SKM-1 treated with dmso at 0.1 percent for 144 hours (cell line): ENCODE measurements at regions not wholly inside any gene's neighbourhood (a gene's known extent, or its start where the extent isn't known, plus 50 kb on each side); places are given as distances from the start of the nearest gene placed in this dataset.
A peak's percentile ranks its signal among the peaks of the same experiment; 100 is the strongest.

ENCODE experiments used
- DNase-seq: peaks from one replicate; lab custom pipeline; 2025; ENCODE audit not compliant: unreplicated experiment; lab: John Stamatoyannopoulos, UW

DNA sequence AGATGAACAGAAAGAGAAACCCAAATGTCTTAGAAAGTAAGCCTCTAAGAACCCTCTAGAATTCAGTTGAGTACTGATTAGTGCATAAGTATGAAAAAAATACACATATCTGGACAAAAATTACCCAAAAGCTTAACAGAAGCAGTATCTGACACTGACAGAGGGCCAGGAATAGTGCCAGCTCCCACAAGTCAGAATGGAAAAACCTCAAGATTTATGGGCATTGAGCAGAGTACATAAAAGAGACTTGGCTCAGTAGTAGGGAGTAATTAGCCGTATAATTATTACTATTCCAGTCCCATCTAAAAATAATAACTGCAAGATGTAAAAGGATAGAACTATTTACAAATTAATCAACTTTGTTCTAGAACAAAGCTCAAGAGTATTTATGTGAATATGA lies 834.5 kb downstream of the FAM181B start:
- DNase-seq, result no peak

DNA sequence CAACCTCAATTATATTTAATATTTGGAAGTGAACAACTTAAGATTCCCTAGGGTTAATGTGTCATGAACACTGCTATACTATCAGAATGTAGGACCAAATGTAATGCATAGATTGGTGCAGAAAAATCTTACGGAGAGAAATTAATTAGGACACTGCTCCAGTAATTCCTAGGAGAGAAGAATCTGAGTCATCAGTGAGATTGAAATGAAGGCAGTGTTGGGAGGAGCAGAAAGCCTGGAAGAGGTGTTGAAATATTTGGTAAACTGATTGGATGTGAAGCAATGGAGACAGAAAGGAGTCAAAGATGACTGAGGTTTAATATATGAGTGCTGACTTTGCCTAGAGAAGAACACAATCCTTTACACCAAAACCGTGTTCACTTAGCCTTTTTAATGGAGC lies 836.0 kb downstream of the FAM181B start:
- no peak for DNase-seq

DNA sequence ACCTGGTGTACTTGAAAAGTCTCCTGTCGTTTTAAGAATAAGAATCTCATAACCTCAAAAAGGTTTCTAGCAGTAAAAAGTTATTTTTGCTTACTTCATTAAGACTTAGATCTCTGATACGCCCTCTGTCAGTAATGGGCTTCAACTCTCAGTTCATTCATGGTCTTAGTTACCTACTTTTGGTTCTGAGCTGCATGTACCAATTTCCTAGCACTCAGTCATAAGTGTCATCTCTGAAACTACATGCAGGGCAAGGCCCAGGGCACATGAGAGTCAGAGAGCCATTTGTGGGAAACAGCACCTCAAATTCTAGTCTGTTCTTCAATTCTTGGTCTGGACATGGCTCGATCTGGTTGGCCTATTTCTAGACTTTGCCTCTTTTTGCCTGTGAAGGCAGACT lies 838.4 kb downstream of the FAM181B start:
- no peak for DNase-seq

GRCh38 chr11:81892770-81893635 lies 840.7 kb downstream of the FAM181B start:
- no peak for DNase-seq

GRCh38 chr11:81888391-81888790 lies 845.3 kb downstream of the FAM181B start:
- peak; percentile 4 for DNase-seq

DNA sequence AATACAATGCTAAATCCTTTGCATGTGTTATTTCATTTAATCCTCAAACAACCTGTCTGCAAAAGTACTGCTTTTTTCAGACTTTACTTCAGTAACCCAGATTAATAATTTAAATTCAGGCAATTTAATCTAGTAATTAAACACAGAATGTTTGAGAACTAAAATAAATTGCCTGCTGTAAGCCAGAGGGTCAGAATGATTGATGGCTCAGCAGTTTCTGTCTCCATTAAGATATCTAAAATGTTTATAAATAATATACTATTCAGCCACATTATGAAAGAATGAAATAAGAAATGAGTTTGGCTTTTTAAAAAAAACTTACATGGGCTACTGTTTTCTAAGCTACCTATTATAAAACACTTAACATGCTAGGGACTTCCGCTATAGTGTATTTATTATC lies 846.0 kb downstream of the FAM181B start:
- no peak for DNase-seq

DNA sequence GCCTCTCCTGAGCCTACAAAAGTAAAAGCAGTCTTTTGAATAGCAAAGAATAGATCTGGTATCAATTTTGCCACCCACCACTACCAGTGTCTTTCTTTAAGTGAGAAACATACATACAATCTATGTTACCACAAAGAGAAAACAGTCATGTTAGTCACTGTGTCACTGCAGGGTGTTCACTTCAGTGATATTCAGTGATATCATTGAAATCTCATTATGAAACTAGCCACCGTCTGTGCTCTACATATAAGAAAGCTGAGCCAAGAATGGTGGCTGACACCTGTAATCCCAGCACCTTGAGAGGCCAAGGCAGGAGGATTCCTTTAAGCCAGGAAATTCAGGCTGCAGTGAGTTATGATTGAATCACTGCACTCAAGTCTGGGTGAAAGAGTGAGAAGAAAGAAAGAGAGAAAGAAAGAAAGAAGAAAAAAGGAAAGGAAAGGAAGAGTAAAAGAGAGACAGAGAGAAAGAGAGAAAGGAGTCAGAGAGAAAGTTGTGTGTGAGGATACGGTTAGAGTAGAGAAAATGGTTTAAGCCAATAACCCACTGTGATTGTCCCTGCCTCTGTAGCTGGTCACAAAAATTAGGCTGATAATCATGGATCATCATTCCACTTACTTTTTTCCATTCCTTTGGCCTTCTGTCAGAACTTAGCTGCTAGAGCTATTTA lies 847.1 kb downstream of the FAM181B start:
- no peak for DNase-seq

GRCh38 chr11:81874635-81875034 lies 859.0 kb downstream of the FAM181B start:
- DNase-seq, result no peak

DNA sequence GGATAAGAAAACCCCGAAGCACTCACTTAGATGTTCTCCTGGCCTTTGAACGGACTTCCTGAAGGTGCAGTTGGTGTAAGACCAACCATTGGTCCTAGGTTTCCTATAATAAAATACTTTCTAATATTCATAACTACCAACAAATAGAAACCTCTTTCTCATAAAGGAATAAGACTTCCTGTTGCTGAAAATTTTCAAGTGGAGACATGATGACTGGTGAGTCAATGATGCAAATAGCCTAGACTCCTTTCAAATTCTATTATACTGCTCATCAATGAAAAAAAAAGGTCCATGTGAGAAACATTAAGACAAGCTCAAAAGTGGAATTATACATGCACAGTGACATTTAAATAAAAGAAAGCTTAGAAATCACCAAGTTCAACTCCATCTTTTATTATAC lies 862.8 kb downstream of the FAM181B start:
- DNase-seq, result no peak

DNA sequence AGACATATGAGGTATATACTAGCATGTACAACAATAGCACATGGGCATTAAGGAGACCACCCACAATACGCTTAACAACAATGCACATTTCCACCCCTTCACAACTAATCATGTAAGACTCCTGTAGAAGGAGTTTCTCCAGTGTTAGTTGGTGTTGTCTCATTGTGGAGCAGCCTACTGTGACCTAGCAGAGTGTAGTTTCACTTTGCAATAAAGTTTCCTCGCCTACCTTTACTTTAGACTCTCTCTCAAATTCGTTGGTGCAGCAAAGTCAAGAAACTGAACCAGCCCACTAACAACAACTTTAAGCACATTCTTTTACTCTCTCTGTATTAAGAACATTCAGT lies 863.6 kb downstream of the FAM181B start:
- no peak for DNase-seq

GRCh38 chr11:81869351-81870065 lies 864.2 kb downstream of the FAM181B start:
- peak; percentile 75 for DNase-seq

GRCh38 chr11:81866896-81867295 lies 866.8 kb downstream of the FAM181B start:
- DNase-seq, result no peak

DNA sequence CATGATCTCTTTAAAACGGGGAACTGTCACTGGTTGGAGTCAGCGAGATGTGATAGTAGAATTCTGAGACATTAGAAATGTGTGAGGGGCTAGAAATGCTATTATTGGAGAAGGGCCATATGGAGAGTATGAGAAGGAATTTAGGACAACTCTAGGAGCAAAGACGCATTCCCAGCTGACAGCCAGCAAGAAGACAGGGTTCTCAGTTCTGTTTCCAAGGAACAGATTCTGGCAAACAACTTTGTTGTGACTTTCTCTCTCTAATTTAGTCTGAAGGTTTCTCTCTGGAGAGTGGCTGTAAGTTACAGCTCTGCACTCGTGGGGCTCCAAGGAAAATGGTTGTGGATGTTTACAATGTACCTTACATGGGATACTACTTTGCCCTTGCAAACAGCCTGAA lies 876.3 kb downstream of the FAM181B start:
- DNase-seq, result no peak

GRCh38 chr11:81853791-81854190 lies 879.9 kb downstream of the FAM181B start:
- no peak for DNase-seq

DNA sequence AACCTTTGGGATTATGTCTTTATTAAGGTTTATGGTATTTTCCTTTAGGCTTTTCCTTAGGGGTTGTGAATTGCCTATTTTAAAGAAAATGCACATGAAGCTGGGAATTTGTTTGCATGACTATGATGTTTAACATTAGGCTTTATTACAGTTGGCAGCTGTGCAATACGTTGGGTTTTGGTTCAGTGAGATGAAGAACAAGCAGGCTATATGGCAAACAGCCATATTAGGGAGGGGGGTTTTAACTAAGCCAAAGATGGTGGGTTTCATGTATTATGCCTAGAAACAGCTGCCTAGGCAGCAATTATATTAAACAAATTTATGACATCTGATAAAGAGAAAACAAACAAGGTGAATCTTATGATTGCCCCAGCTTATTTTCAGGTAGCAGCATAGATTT lies 880.8 kb downstream of the FAM181B start:
- DNase-seq, result no peak

- no peak for DNase-seq
Observed at GRCh38 chr11:81840380-81840779, 893.3 kb downstream of the FAM181B start.

DNA sequence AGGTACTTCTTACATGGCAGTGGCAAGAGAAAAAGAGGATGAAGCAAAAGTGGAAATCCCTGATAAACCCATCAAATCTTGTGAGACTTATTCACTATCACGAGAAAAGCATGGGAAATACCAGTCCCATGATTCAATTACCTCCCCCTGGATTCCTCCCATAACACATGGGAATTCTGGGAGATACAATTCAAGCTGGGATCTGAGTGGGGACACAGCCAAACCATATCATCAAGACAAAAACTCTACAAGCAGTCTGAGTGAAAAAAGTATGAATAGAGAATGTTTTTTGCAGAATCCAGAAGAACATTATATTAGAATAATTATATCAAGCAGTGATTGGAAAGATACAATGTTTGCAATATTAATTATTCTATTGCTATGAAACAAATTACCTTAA lies 893.7 kb downstream of the FAM181B start:
- DNase-seq, result no peak

DNA sequence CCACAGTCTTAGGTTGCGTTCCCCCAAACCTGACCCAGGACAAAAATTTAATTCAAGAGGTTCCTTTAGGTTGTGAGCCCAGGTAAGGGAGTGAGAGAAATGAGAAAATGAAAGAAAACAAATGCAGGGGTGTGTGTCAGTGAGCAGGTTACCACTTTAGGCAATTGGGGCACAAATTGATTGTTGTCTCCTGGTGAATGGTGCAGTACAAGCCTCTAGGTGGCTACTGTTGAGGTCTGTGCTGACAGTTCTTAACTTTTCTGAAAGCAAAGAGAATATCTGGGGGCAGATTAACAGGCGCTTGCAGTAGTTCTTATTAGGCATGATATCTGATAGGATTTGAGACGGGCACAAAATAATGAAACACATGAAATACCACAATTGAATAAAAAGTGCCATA lies 894.6 kb downstream of the FAM181B start:
- DNase-seq, result no peak

DNA sequence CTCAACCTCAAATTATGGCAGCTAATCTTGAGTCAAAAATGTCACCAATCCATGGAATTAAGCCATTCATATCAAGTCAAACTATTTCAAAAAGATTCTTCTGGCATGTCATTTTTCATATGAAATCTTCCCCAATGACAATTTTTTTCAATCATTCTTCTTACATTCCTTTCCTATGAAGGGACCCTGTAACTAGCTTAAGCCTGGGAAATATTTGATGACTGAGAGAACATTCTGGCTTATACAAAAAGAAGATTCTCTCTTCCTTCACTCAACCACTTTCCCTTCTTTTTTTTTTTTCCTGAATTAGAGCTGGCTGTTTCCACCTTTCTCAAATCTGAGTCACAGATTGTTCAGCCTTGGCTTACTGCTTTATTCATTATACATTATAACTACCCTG lies 903.7 kb downstream of the FAM181B start:
- DNase-seq, result no peak

DNA sequence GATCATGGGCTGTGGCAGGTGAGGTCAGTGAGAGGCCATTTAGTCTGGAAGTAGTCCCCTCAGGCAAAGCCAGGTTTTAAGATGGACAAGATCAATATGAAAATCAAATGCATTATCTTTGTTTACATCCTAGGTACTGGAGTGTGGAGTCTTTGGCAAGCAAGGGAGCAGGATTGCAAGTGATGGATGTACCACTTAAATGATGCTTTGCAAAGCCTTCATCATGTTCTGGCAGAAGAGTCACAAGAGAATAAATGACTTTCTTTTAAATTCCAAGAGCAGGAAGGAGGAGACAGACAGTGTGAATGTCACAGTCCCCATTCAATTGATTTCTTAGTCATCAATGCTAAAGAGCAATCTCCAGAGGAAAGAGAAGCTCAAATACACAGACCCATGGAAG lies 908.3 kb downstream of the FAM181B start:
- DNase-seq, result no peak

DNA sequence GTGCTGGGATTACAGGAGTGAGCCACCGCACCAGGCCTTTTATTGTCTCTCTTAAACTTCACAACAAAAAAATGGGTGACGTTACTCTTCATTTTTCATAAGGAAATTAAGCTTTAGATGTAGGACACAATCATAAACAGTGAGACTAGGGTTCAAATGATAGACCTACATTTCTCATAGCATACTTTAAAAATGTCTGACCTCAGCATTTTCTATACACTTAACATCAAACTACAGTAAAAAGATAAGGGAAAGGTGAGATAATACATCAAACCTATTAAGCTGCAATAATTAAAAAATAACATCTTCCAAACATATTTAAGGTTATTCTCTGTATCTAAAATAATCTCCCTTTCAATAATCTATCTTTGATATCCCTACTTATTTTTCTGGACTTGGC lies 914.2 kb downstream of the FAM181B start:
- no peak for DNase-seq

- no peak for DNase-seq
Observed at GRCh38 chr11:81804858-81805257, 928.8 kb downstream of the FAM181B start.
